ENCODE measurements at regions not wholly inside any gene's neighbourhood (a gene's known extent, or its start where the extent isn't known, plus 50 kb on each side); places are given as distances from the start of the nearest gene placed in this dataset.

GRCh38 chr3:181823716-181824115 is 112.0 kb downstream of the SOX2 start:
- TF ChIP-seq CTCF (IDR thresholded peaks at IDR 0.05; ENCODE audit: low read depth, low read length, poor library complexity, severe bottlenecking): no peak
- TF ChIP-seq EZH2phosphoT487 (IDR thresholded peaks at IDR 0.05; ENCODE audit: borderline replicate concordance, low read length): no peak
